ENCODE measurements at regions not wholly inside any gene's neighbourhood (a gene's known extent, or its start where the extent isn't known, plus 50 kb on each side); places are given as distances from the start of the nearest gene placed in this dataset.

DNA sequence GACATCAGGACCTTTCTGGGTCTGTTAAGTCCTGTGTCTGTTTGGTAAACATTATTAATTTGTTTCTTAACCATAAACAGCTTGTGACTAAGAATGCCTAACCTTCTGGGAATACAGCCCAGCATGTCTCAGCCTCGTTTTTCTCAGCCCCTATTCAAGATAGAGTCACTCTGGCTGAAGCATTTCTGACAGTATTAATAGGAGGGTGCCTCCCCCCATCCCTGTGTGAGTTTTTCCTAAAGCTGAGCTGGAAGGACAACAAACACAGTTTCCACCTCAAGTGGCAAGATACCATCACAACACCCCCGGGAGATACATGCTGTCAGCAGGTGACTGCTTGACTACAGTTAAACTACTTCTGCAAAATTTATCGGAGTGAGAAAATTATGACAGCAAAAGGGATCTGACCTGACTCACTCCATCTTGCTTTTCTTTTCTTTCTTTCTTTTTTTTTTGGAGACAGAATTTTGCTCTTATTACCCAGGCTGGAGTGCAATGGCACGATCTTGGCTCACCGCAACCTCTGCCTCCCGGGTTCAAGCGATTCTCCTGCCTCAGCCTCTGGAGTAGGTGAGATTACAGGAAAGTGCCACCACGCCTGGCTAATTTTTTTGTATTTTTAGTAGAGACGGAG lies 59.3 kb upstream of the ABCC4 start (continued):
- no peak for TF ChIP-seq ZBTB33 (IDR thresholded peaks at IDR 0.05)
- TF ChIP-seq, protein P1, sequence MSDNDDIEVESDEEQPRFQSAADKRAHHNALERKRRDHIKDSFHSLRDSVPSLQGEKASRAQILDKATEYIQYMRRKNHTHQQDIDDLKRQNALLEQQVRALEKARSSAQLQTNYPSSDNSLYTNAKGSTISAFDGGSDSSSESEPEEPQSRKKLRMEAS (IDR thresholded peaks at IDR 0.05) = no peak
- no peak for TF ChIP-seq EGR1 (IDR thresholded peaks at IDR 0.05; ENCODE audit: low read depth in 2 of 2)

DNA sequence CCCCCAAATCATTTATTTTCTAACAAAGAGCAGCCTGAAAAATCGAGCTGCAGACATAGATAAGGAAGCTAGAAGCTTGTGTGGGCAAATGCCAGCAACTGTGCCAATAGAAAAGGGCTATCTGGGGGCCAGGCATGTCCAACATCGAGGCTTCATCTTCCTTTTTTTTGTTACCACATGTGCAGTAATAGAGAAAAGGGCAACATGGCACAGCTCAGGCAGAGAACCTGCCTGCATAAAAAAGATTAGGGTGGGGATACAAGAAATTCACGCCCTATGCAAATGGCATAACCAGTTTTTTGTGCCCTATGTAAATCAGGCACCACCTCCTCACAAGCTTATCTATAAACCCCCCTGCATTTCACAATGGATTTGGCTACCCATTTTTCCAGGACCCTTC lies 60.4 kb upstream of the ABCC4 start:
- Histone ChIP-seq H3K27ac (ENCODE audit: low read depth in 1 of 2, low read length in 2 of 2) (no peak overlapping the region), H3K9ac (ENCODE audit: low read depth in 1 of 2, low read length in 2 of 2) (no peak overlapping the region), H3K4me1 (ENCODE audit: control insufficient read depth in 4 of 4, insufficient read depth in 4 of 4, low read length in 3 of 4) (peaks cover 0 to 5% (median 4%) of the 10 kb centered on the region in 4 donors), H3K9me3 (ENCODE audit: control insufficient read depth in 4 of 4, low read length in 3 of 4) (no peaks in the 10 kb centered on the region), H3K4me3 (ENCODE audit: low read depth in 1 of 3, low read length in 3 of 3) (no peak overlapping the region), H3K36me3 (ENCODE audit: control insufficient read depth in 4 of 4, insufficient read depth in 3 of 4, low read depth in 1 of 4, low read length in 3 of 4) (no peaks in the 10 kb centered on the region), H3K27me3 (ENCODE audit: control insufficient read depth in 4 of 4, insufficient read depth in 4 of 4, low read length in 3 of 4) (no peaks in the 10 kb centered on the region)
- no peak for DNase-seq (ENCODE audit: low spot score)
- 64% methylated on average over 3 of the region's 3 CpGs for WGBS
- TF ChIP-seq RXRA (IDR thresholded peaks at IDR 0.05) = no peak
- TF ChIP-seq YY1 (IDR thresholded peaks at IDR 0.05) = no peak

DNA sequence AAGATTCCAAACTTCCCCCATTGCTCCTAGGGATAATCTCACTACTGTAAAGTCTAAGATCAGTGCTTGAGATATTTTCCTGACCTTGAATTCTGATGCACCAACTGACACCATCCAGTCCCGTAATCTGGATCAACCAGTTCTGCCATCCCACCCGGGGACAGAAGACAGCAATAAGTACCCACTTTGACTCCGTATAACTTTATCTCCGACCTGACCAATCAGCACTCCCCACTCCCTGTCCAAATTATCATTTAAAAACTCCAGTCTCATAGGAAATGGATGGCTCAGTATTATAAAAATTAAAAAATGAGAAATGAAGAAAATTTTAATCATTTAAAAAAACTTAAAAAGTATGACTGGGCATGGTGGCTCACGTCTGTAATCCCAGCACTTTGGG lies 61.4 kb upstream of the ABCC4 start:
- no peak for TF ChIP-seq GABPA (IDR thresholded peaks at IDR 0.05 in 1 of 2, conservative IDR thresholded peaks at IDR 0.05 in 1 of 2)
- TF ChIP-seq, protein P2, sequence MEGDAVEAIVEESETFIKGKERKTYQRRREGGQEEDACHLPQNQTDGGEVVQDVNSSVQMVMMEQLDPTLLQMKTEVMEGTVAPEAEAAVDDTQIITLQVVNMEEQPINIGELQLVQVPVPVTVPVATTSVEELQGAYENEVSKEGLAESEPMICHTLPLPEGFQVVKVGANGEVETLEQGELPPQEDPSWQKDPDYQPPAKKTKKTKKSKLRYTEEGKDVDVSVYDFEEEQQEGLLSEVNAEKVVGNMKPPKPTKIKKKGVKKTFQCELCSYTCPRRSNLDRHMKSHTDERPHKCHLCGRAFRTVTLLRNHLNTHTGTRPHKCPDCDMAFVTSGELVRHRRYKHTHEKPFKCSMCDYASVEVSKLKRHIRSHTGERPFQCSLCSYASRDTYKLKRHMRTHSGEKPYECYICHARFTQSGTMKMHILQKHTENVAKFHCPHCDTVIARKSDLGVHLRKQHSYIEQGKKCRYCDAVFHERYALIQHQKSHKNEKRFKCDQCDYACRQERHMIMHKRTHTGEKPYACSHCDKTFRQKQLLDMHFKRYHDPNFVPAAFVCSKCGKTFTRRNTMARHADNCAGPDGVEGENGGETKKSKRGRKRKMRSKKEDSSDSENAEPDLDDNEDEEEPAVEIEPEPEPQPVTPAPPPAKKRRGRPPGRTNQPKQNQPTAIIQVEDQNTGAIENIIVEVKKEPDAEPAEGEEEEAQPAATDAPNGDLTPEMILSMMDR (IDR thresholded peaks at IDR 0.05; ENCODE audit: low read depth, low read length, missing input control) = no peak
- no peak for TF ChIP-seq HNF4G (IDR thresholded peaks at IDR 0.05)
- no peak for TF ChIP-seq SP1 (IDR thresholded peaks at IDR 0.05)
- TF ChIP-seq RAD21 (IDR thresholded peaks at IDR 0.05) = no peak
- no peak for TF ChIP-seq REST (IDR thresholded peaks at IDR 0.05)
- no peak for TF ChIP-seq TAF1 (conservative IDR thresholded peaks at IDR 0.05)
- TF ChIP-seq ZBTB33 (IDR thresholded peaks at IDR 0.05) = no peak
- TF ChIP-seq HNF4A (conservative IDR thresholded peaks at IDR 0.05) = no peak
- TF ChIP-seq, protein P1 (IDR thresholded peaks at IDR 0.05) = no peak
- TF ChIP-seq YY1 (IDR thresholded peaks at IDR 0.05) = no peak
- no peak for TF ChIP-seq EGR1 (IDR thresholded peaks at IDR 0.05; ENCODE audit: low read depth in 2 of 2)
- TF ChIP-seq ATF3 (IDR thresholded peaks at IDR 0.05) = no peak
- TF ChIP-seq FOXA2 (IDR thresholded peaks at IDR 0.05) = no peak
- no peak for TF ChIP-seq JUND (IDR thresholded peaks at IDR 0.05)
- TF ChIP-seq FOXA1 (IDR thresholded peaks at IDR 0.05) = no peak
- no peak for TF ChIP-seq NR2F2 (IDR thresholded peaks at IDR 0.05)

More for the DNA sequence above, 61.4 kb upstream of the ABCC4 start:
- no peaks in the 10 kb centered on the region for H3K36me3 ChIP-seq (ENCODE audit: control insufficient read depth in 4 of 4, insufficient read depth in 3 of 4, low read depth in 1 of 4, low read length in 3 of 4)
- no peak overlapping the region for H3K9ac ChIP-seq (ENCODE audit: low read depth in 1 of 2, low read length in 2 of 2)
- H3K27ac ChIP-seq (ENCODE audit: low read depth in 1 of 2, low read length in 2 of 2) = no peak overlapping the region
- 74% methylated on average over 5 of the region's 5 CpGs for WGBS
- no peaks in the 10 kb centered on the region for H3K4me1 ChIP-seq (ENCODE audit: control insufficient read depth in 4 of 4, insufficient read depth in 4 of 4, low read length in 3 of 4)
- H3K4me3 ChIP-seq (ENCODE audit: low read depth in 1 of 3, low read length in 3 of 3) = no peak overlapping the region
- no peak for DNase-seq (ENCODE audit: low spot score)
- no peaks in the 10 kb centered on the region for H3K9me3 ChIP-seq (ENCODE audit: control insufficient read depth in 4 of 4, low read length in 3 of 4)
- no peaks in the 10 kb centered on the region for H3K27me3 ChIP-seq (ENCODE audit: control insufficient read depth in 4 of 4, insufficient read depth in 4 of 4, low read length in 3 of 4)

Measured in liver (tissue), 8 donors.